ENCODE measurements at regions not wholly inside any gene's neighbourhood (a gene's known extent, or its start where the extent isn't known, plus 50 kb on each side); places are given as distances from the start of the nearest gene placed in this dataset.

GRCh38 chr11:92443199-92443598 is 218.6 kb downstream of the FAT3 start:
- TF ChIP-seq CTCF (IDR thresholded peaks at IDR 0.05) (no peak), POLR2A (IDR thresholded peaks at IDR 0.05) (no peak)
